WERI-Rb-1 (cell line): ENCODE measurements at regions not wholly inside any gene's neighbourhood (a gene's known extent, or its start where the extent isn't known, plus 50 kb on each side); places are given as distances from the start of the nearest gene placed in this dataset.

Source experiments
- DNase-seq: peaks from one replicate; pipeline ENCODE4 v3.0.0-alpha.2; 2020
- H3K27ac ChIP-seq: fragments of 250-450 bp; sonication (Bioruptor Pico); 2 replicates; pipeline ENCODE4 v1.5.1; 2020; ENCODE audit warnings: mild to moderate bottlenecking, moderate library complexity
- H3K27me3 ChIP-seq: fragments of 250-450 bp; sonication (Bioruptor Pico); 2 replicates; pipeline ENCODE4 v1.5.1; 2021; ENCODE audit warnings: mild to moderate bottlenecking, low read depth, moderate library complexity; ENCODE audit not compliant: insufficient read depth, severe bottlenecking
- H3K36me3 ChIP-seq: fragments of 250-450 bp; sonication (Bioruptor Pico); 2 replicates; pipeline ENCODE4 v1.5.1; 2020; ENCODE audit warnings: mild to moderate bottlenecking, moderate library complexity
- H3K4me3 ChIP-seq: 2 replicates; pipeline ENCODE4 v1.5.1; 2011; ENCODE audit warnings: low read depth, mild to moderate bottlenecking, control low read depth, low read length
- H3K9me3 ChIP-seq: fragments of 250-450 bp; sonication (Bioruptor Pico); 2 replicates; pipeline ENCODE4 v1.5.1; 2021; ENCODE audit warnings: mild to moderate bottlenecking, moderate library complexity; ENCODE audit not compliant: severe bottlenecking
- CTCF ChIP-seq: IDR thresholded peaks from 2 replicates; pipeline ENCODE4 v1.5.1; 2011; ENCODE audit warnings: low read depth, mild to moderate bottlenecking, control low read depth, inconsistent platforms, low read length

GRCh38 chr5:29942089-29942488, 1251.4 kb upstream of the CDH6 start:
- no peak overlapping the region for H3K27ac ChIP-seq
- no peak for DNase-seq
- no peaks in the 10 kb centered on the region for H3K9me3 ChIP-seq
- H3K4me3 ChIP-seq, result no peak overlapping the region
- H3K27me3 ChIP-seq, result no peaks in the 10 kb centered on the region
- no peak for TF ChIP-seq CTCF
- no peaks in the 10 kb centered on the region for H3K36me3 ChIP-seq

GRCh38 chr5:29939988-29940387, 1253.5 kb upstream of the CDH6 start:
- DNase-seq, result no peak
- H3K36me3 ChIP-seq, result no peaks in the 10 kb centered on the region
- no peaks in the 10 kb centered on the region for H3K27me3 ChIP-seq
- H3K9me3 ChIP-seq, result no peaks in the 10 kb centered on the region
- no peak overlapping the region for H3K27ac ChIP-seq
- H3K4me3 ChIP-seq, result no peak overlapping the region
- no peak for TF ChIP-seq CTCF

- H3K27me3 ChIP-seq, result no peaks in the 10 kb centered on the region
- TF ChIP-seq CTCF, result no peak
- H3K9me3 ChIP-seq, result no peaks in the 10 kb centered on the region
- no peak overlapping the region for H3K4me3 ChIP-seq
- no peak for DNase-seq
- H3K27ac ChIP-seq, result no peak overlapping the region
- no peaks in the 10 kb centered on the region for H3K36me3 ChIP-seq
Measured at GRCh38 chr5:29935371-29935770, 1258.1 kb upstream of the CDH6 start.

GRCh38 chr5:29930316-29930715, 1263.2 kb upstream of the CDH6 start:
- Histone ChIP-seq H3K9me3 (no peaks in the 10 kb centered on the region), H3K27me3 (no peaks in the 10 kb centered on the region), H3K27ac (no peak overlapping the region), H3K4me3 (no peak overlapping the region), H3K36me3 (no peaks in the 10 kb centered on the region)
- DNase-seq, result no peak
- TF ChIP-seq CTCF, result no peak

GRCh38 chr5:29924107-29924506, 1269.4 kb upstream of the CDH6 start:
- Histone ChIP-seq H3K9me3 (no peaks in the 10 kb centered on the region), H3K36me3 (no peaks in the 10 kb centered on the region), H3K4me3 (no peak overlapping the region), H3K27me3 (no peaks in the 10 kb centered on the region), H3K27ac (no peak overlapping the region)
- no peak for DNase-seq
- no peak for TF ChIP-seq CTCF

- no peak overlapping the region for H3K4me3 ChIP-seq
- H3K27me3 ChIP-seq, result no peaks in the 10 kb centered on the region
- no peaks in the 10 kb centered on the region for H3K36me3 ChIP-seq
- no peak overlapping the region for H3K27ac ChIP-seq
- no peak for TF ChIP-seq CTCF
- DNase-seq, result no peak
- no peaks in the 10 kb centered on the region for H3K9me3 ChIP-seq
Measured at GRCh38 chr5:29905626-29906353, 1287.7 kb upstream of the CDH6 start.
